GM12874 (cell line): ENCODE measurements at regions not wholly inside any gene's neighbourhood (a gene's known extent, or its start where the extent isn't known, plus 50 kb on each side); places are given as distances from the start of the nearest gene placed in this dataset.

ENCODE experiments used
- CTCF ChIP-seq: IDR thresholded peaks from 2 replicates; pipeline ENCODE4 v1.5.1; 2011; ENCODE audit warnings: low read depth, mild to moderate bottlenecking, control low read depth, low read length, moderate library complexity; ENCODE audit not compliant: insufficient read depth

GRCh38 chr7:124379296-124379695 is 346.4 kb upstream of the TMEM229A start:
- TF ChIP-seq CTCF, result no peak

- TF ChIP-seq CTCF, result no peak
Observed at GRCh38 chr7:124376111-124376510, 343.2 kb upstream of the TMEM229A start.

GRCh38 chr7:124375391-124375790 is 342.5 kb upstream of the TMEM229A start:
- TF ChIP-seq CTCF, result no peak

GRCh38 chr7:124369310-124369709 is 336.4 kb upstream of the TMEM229A start:
- TF ChIP-seq CTCF, result no peak

GRCh38 chr7:124366118-124366517 is 333.3 kb upstream of the TMEM229A start:
- no peak for TF ChIP-seq CTCF

- no peak for TF ChIP-seq CTCF
Observed at GRCh38 chr7:124364283-124364682, 331.4 kb upstream of the TMEM229A start.

- TF ChIP-seq CTCF, result no peak
Observed at GRCh38 chr7:124354201-124354600, 321.3 kb upstream of the TMEM229A start.

- TF ChIP-seq CTCF, result no peak
Observed at GRCh38 chr7:124351950-124352349, 319.1 kb upstream of the TMEM229A start.
